Left lobe of liver (tissue), 2 donors: ENCODE measurements at regions not wholly inside any gene's neighbourhood (a gene's known extent, or its start where the extent isn't known, plus 50 kb on each side); places are given as distances from the start of the nearest gene placed in this dataset.
"Not testable (repeated sequence)": the region's sequence is repeated elsewhere in the genome, so short reads cannot be mapped to it uniquely, and the experiment has no call there.

Experiments
- ATAC-seq: fragments of 200-7000 bp; cut with Tn5 transposase; one replicate; pipeline ENCODE4 v1.9.1; 2020; ENCODE audit warnings: mild to moderate bottlenecking, moderate library complexity
- DNase-seq: peaks from one replicate; pipeline ENCODE4 v3.0.0-alpha.2; 2020; ENCODE audit warnings: low spot score
- donor health status: DM: no; HTN: no; CAD: no; lungs with moderate emphysema.
- donor health status: DM: no; HTN: yes; CAD: no.

DNA sequence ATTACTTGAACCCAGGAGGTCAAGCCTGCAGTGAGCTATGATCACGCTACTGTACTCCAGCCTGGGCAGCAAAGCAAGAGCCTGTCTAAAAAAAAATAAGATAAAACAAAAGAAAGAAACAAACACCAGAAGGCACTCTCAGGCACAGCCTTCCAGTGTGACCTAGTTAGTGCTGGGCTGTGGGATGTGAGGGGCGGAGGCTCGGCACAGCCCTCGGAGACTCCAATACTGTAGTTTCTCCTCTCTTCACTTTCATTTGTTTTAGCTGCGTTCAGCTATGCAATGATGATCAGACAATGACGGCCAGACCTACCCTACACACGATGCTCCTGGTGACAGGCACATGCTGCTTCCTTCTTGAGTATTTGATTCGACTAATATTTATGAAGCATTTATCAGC lies 127.7 kb downstream of the SOCS6 start:
- no peak for DNase-seq
- no peak for ATAC-seq

- ATAC-seq: no peak
- no peak for DNase-seq
Observed at GRCh38 chr18:70415823-70416488, 127.1 kb downstream of the SOCS6 start.

GRCh38 chr18:70414315-70414900 lies 125.6 kb downstream of the SOCS6 start:
- ATAC-seq (no peak), DNase-seq (no peak)

- ATAC-seq (no peak), DNase-seq (no peak)
Observed at GRCh38 chr18:70413455-70413854, 124.6 kb downstream of the SOCS6 start.

DNA sequence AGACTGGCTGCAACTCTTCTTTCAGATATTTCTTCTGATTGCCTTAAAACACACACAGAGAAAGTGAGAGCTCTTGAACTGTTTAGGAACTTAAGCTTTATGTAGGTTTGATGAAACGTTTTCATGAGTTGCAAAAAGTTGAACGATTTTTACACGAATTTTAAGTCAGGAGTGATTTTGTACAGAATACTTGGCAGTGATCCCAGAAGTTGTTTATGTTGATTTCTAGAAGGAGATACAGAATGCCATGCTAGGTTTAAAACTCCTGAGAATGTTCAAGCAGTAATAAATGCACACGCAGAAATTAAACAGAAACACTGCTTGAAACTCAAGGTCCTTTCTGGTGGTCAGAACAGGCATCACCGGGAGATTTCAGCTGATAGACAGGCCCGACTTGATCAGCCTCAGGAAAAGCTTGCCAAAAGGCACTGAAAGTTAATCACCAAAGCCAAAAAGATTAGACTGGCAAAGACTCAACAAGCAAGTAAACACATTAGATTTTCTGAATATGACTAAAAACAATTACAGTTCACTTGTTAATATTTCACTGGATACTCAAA lies 123.1 kb downstream of the SOCS6 start:
- peak; percentile 72 for ATAC-seq

DNA sequence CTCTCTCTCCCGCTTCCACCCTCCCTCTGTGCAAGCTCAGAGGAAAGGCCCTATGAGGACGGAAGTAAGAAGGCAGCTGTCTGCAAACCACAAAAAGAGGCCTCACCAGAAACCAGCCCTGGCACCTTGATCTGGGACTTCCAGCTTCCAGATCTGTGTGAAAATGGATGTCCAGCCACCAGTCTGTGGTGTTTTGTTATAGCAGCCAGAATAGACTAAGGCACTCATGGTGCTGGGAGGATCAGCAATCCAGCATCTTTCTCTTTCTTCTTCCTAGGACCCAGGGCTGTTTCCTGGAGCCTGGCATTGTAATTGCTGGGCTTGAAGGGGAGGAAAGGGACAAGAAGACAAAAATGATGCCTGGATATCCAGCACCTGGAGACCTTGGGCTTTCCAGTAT lies 122.5 kb downstream of the SOCS6 start:
- ATAC-seq: no peak
- no peak for DNase-seq

More for the DNA sequence above, 123.1 kb downstream of the SOCS6 start:
- no peak for DNase-seq

- ATAC-seq: no peak
Observed at GRCh38 chr18:70405052-70405451, 116.2 kb downstream of the SOCS6 start.

DNA sequence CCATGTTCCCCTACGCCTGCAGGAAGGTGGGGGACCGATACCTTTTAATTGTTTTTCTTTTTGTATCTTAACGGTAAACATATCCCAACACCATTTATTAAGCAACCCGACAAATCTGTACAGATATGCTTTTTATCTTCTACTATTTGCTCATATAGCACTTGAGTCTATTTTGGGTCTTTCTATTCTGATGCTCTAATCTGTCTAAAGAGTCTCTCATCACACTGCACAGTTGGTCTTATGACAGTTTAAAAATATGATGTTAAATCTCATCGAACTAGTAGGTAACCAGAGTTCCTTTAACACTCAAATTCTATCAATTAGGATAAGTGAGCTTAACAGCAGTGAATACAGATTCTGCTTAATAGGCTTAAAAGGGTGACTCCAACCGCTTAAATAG lies 111.6 kb downstream of the SOCS6 start:
- no peak for ATAC-seq
- no peak for DNase-seq

More at GRCh38 chr18:70405052-70405451, 116.2 kb downstream of the SOCS6 start:
- no peak for DNase-seq

GRCh38 chr18:70398076-70398475 lies 109.2 kb downstream of the SOCS6 start:
- ATAC-seq (no peak), DNase-seq (no peak)

DNA sequence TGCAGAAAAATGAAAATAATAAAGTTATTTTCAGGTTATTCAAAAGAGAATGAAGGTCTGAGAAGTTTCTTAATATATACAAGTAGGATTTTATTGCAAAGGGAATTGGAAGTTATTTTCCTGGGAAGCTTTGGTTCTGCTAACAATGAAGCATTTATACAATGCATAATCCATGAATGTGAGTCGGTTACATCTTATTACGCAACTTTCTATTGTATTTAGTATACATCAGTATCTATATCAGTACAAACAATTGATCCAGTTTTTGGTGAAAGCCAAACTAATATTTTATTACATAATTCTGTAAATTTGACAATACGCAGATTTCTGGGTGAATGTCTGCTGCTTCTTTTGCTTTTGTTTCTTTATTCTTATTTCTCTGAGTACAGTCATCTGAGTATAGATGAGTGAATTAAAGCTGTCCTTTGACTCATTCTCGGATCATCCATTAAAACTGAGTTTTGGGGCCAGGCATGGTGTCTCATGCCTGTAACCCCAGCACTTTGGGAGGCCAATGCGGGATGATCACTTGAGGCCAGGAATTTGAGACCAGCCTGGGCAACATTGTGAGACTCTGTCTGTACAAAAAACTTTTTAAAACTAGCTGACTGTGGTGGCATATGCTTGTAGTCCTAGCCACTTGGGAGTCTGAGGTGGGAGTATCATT lies 108.5 kb downstream of the SOCS6 start:
- no peak for DNase-seq
- ATAC-seq: no peak

GRCh38 chr18:70395771-70396170 lies 106.9 kb downstream of the SOCS6 start:
- not testable (repeated sequence) for DNase-seq, ATAC-seq

DNA sequence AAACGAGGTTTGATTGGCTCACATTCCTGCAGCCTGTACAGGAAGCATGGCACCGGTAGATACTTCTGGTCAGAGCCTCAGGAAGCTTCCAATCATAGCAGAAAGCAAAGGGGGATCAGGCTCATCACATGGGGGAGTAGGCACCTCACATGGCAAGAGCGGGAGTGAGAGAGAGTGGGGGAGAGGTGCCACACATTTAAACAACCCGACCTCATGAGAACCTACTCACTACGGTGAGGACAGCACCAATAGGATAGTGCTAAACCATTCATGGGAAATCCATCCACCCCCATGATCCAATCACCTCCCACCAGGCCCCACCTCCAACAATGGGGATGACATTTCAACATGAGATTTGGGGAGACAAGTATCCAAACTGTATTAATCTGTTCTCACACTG lies 105.8 kb downstream of the SOCS6 start:
- ATAC-seq (no peak), DNase-seq (no peak)

DNA sequence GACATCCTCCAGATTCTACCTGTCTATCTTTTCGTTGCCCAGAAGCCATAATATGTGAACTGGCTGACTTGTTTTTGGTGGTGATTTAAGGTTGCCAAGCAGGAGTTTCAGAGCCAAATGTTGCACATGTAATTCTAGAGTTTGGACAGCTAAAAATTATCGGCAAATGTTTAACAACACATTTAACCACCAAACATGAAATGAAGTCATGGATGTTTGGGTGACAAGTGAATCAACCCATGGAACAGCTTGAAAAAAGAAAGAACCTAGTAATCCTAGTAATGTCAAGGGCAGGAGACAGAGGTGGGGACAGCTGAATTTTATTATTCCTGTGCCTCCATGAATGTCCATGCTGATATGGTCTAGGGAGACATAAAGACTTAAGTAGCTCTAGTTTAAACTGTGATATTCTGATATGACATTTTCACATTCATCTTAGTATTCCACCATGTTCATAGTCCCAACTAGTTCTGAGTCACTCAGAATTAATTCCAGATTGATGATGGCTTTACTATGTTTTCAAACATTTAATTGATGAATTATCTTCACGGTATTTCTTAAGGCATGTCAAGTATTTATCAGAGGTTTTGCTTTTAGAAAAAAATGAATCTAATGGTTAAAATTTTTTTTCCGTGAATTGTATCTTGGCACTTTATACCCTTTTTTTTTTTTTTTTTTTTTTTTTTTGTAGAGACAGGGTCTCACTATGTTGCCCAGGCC lies 101.7 kb downstream of the SOCS6 start:
- DNase-seq (no peak), ATAC-seq (no peak)

- not testable (repeated sequence) for ATAC-seq
Observed at GRCh38 chr18:70389036-70389435, 100.2 kb downstream of the SOCS6 start.

GRCh38 chr18:70387027-70387426 lies 98.2 kb downstream of the SOCS6 start:
- ATAC-seq (peak; percentile 83), DNase-seq (no peak)

More at GRCh38 chr18:70389036-70389435, 100.2 kb downstream of the SOCS6 start:
- DNase-seq: not testable (repeated sequence)

GRCh38 chr18:70386582-70386981 lies 97.7 kb downstream of the SOCS6 start:
- DNase-seq (no peak), ATAC-seq (peak; percentile 73)

DNA sequence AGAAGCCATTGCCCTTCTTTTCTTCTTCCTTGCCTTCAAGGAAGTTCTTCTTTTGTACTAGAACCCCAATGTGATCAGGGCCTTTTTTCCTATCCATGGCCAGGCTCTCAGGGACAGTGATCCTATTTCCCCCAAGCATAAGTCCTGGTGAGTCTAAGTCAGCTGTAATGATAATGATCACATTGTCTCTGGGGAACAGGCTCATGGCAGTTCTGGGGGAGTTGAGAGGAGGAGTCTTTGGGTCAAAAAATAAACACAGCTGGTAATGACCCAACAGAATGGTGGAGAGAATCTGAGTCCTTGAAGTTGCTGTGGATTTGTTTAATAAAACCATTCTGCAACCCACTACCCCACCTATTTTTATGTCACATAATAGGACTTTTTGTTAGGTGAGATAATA lies 96.6 kb downstream of the SOCS6 start:
- DNase-seq: no peak
- no peak for ATAC-seq

GRCh38 chr18:70384181-70384790 lies 95.4 kb downstream of the SOCS6 start:
- DNase-seq (no peak), ATAC-seq (no peak)

GRCh38 chr18:70382992-70383717 lies 94.3 kb downstream of the SOCS6 start:
- DNase-seq: no peak
- peak; percentile 32 for ATAC-seq

- DNase-seq (no peak), ATAC-seq (no peak)
Observed at GRCh38 chr18:70382017-70382416, 93.2 kb downstream of the SOCS6 start.
